Cerebellar nuclear complex (tissue), 1 donor: ENCODE measurements at regions not wholly inside any gene's neighbourhood (a gene's known extent, or its start where the extent isn't known, plus 50 kb on each side); places are given as distances from the start of the nearest gene placed in this dataset.
"Not testable (repeated sequence)": the region's sequence is repeated elsewhere in the genome, so short reads cannot be mapped to it uniquely, and the experiment has no call there.

Experiments
- DNase-seq, 2 experiments: peaks; one replicate each; lab custom pipeline; 2025; lab: John Stamatoyannopoulos, UW

DNA sequence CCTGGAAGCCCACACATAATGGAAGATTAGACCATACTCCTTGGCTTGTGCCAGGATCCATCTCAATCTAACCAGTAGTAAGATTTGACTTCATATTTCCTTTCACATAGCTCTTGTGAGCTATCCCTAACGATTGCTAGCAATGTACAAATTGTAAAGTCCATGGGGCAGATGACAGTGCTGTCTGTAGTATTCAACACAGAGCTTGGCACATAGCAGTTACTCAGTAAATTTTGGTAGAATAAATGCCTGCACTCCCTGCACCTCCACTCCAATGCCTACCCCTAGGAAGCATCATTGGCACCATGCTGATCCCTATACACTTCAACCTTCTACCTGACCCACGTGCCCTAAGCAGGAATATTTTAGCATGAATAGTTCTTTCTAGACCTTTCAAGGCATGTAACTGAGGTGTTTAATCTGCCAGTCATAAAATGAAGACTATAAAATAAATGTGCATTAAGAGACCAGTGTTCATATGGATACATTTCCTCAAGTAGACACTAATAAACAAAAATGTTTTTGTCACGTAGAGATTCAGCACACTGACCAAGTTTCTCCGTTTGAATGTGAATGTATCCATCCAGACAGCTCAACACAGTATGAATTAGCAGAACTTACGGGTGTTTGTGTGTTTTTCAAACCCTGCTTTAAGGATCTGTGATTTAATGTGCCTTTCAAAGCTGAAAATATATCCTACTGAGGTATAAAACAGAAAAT is 98.8 kb downstream of the BMP4 start:
- DNase-seq, result no peak

DNA sequence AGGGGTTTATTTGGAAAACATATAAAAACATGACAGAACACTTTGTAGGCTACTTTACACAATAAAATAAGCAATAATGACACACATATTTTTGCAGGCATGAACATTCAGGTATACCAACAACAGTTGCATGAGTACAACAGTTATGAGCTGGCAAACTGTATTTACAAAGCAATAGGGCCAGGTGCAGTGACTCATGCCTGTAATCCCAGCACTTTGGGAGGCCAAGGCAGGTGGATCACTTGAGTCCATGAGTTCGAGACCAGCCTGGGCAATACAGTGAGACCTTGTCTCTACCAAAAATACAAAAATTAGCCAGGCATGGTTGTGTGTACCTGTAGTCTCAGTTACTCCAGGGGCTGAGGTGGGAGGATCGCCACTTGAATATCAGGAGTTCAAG is 101.1 kb downstream of the BMP4 start:
- DNase-seq, result no peak

DNA sequence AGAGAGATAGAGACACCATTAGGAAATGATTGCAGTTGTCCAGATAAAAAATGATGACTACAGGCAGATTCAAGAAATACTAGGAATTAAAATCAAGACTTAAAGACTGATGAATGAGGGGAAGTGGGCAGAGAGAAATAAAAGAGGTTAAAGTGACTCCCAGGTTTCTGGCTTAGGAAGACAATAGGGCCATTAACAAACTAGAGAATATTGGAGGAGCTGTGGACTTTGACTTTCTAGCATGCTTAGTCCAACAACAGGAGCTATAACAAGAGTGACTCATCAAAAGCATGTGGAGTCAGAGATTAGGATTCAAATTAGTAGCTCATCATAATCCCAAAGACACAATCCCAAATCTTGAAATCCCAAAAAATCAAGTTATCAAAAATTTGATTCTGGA is 101.5 kb downstream of the BMP4 start:
- no peak for DNase-seq

GRCh38 chr14:53851394-53852090 is 105.1 kb downstream of the BMP4 start:
- DNase-seq, result no peak

- DNase-seq, result no peak
These were observed 105.8 kb downstream of the BMP4 start for GRCh38 chr14:53850714-53851296.

GRCh38 chr14:53849549-53849948 is 107.1 kb downstream of the BMP4 start:
- no peak for DNase-seq

- DNase-seq, result no peak
These were observed 107.8 kb downstream of the BMP4 start for GRCh38 chr14:53848854-53849253.

- no peak for DNase-seq
These were observed 108.7 kb downstream of the BMP4 start for GRCh38 chr14:53847881-53848280.

GRCh38 chr14:53847057-53847456 is 109.6 kb downstream of the BMP4 start:
- DNase-seq, result no peak

DNA sequence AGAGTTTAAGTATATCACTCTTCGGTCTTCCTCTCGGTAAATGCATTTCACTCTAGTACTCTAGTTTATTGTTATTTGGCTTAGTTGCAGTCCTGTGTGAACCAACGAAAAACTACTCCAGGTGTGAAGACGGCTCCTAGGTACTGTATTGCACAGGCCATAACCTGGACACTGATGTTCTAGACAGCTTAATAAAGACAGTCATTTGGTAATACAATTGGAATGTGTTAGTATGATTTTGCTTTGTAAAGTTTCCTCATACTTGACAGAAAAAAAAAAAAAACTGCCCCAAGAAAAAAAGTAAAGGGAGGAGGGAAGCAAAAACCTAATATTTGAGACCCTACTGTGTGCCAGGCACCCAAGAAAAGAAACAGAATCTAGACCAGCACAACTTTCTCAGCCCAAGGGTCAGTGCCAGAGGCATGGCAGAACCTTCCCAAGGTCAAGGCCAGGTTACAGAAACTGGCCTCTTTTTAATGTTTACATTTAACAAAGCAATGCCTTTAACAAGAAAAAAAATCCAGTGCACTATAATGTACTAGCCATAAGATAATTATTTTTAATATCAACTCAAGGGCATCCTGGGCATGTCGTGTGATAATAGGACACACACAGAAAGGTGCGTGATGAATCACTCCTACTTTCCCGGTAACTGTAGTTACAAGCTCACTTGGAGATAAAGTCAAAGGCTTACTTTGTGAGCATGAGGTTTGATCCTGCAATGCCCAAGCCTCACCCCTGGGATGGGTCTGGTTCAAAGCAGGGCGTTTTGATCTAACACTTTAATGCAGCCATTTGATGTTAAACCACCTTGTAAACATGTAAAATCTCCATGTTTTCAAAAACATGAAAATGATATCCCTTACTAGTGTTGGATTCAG is 110.6 kb downstream of the BMP4 start:
- DNase-seq, result no peak

DNA sequence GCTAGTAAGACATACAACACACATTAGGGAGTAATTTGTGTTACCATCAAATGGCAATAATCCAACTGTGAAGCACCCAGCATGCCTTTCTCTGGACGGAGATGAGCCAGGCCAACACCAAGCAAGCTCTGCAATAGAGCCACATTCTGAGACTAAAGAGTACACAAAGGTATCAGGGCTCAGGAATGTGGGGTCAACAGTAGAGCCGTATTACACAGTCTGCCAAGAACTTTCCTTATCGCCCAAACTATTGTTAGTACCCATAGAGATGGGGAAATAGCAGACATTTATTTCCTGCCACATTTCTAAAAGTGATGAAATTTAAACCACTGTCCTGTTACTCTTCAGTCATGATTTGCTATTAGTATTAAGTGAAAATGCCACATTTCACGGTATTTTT is 113.7 kb downstream of the BMP4 start:
- DNase-seq, result no peak

GRCh38 chr14:53841109-53842099 is 115.2 kb downstream of the BMP4 start:
- no peak for DNase-seq

DNA sequence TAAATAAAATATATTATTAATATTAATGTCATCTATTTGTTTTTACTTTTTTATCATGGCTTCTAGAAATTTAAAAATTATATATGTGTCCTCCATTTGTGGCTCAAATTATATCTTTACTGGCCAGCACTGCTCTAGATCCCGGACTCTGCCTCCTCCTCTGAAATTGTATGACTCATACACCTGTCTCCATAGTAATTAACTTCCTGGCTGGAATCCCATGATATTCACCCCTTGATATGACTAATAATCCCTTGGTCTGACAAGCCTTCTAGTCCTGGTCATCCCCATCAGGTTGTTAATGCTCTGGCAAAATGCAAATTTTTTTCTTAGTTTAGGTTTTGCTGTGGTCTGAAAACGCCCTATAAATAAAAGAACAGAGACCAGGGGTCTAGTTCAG is 116.2 kb downstream of the BMP4 start:
- no peak for DNase-seq

- no peak for DNase-seq
These were observed 118.3 kb downstream of the BMP4 start for GRCh38 chr14:53838374-53838773.

DNA sequence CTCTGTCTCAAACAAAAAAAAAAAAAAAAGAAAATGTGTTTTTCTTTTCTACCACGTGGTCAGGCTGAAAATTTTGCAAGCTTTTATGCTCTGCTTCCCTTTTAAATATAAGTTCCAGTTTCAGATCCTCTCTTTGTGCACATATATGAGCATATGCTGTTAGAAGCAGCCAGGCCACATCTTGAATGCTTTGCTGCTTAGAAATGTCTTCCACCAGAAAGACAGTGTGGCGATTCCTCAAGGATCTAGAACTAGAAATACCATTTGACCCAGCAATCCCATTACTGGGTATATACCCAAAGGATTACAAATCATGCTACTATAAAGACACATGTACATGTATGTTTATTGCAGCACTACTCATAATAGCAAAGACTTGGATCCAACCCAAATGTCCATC is 119.0 kb downstream of the BMP4 start:
- DNase-seq, result not testable (repeated sequence)

DNA sequence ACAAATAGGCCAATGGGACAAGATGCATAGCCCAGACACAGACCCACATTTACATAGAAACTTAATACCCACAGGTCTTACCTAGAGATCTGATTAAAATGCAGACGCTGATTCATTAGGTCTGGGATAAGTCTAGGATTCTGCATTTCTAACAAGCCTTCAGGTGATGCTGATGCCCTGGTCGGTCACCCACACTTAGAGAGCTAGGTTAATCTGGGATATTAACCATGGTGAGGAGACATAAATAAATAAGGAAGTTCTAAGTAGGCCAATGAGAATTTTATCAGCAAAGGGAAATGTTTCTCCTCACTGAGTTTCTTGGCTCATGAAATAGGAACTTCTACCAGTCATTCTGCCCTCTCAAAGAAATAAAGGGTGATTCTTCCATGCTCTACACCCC is 120.1 kb downstream of the BMP4 start:
- DNase-seq, result no peak

- no peak for DNase-seq
These were observed 127.8 kb downstream of the BMP4 start for GRCh38 chr14:53828820-53829219.

GRCh38 chr14:53824061-53824460 is 132.6 kb downstream of the BMP4 start:
- DNase-seq, result no peak

DNA sequence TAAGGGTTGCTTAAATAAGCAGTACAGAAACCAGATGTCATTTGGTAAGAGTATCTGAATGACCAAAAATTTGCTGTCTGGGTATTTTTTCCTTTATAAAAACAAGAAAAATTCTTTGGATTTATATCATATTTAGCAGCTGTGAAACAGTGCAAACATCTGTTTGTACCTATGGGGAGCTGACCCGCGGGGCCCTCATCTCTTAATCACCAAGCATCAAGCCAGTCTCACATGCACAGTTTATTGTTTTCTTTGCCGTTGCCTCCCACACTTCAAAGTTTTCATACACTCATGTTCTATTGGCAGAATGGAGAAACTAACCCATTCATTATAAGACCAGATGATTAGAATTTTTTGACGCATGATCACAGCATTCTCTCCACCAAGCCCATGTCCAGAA is 142.2 kb downstream of the BMP4 start:
- DNase-seq, result no peak

GRCh38 chr14:53810221-53810620 is 146.4 kb downstream of the BMP4 start:
- DNase-seq, result no peak

DNA sequence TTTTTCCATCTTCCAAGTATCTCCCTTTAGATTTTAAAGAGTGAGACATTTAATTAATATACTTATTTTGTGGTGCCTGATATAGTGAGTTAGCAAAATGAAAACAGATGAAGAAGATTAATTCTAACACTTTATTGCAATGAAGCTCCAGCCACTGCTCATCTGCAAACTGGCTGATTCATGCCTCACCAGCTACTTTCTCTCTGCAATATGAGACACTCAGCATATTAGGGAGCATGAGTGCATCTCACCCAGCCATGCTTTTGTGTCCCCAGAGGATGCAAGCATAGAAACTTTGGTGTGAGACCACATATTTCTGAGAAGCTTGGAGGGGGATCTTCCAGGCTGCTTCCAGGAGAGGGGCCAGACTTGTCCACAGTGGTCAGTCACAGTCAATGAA is 148.6 kb downstream of the BMP4 start:
- DNase-seq, result no peak
